Urinary bladder (tissue), 3 donors: ENCODE measurements at regions not wholly inside any gene's neighbourhood (a gene's known extent, or its start where the extent isn't known, plus 50 kb on each side); places are given as distances from the start of the nearest gene placed in this dataset.
"Not testable (repeated sequence)": the region's sequence is repeated elsewhere in the genome, so short reads cannot be mapped to it uniquely, and the experiment has no call there.

Experiments
- DNase-seq: peaks from one replicate; pipeline ENCODE4 v3.0.0-alpha.2; 2015; ENCODE audit errors: extremely low spot score
- H3K27ac ChIP-seq: one replicate; pipeline ENCODE4 v1.5.1; 2013; ENCODE audit warnings: low read depth, mild to moderate bottlenecking, moderate library complexity
- H3K36me3 ChIP-seq: one replicate; pipeline ENCODE4 v1.6.1; 2013; ENCODE audit warnings: mild to moderate bottlenecking, moderate library complexity; ENCODE audit not compliant: insufficient read depth
- H3K4me1 ChIP-seq: one replicate; pipeline ENCODE4 v1.6.1; 2013; ENCODE audit warnings: mild to moderate bottlenecking, moderate library complexity; ENCODE audit not compliant: insufficient read depth
- H3K4me3 ChIP-seq: one replicate; pipeline ENCODE4 v1.5.1; 2013; ENCODE audit warnings: low read depth, low read length
- WGBS: extraction: QIAGEN DNeasy Blood & Tissue Kit; methylation state at CpG from one replicate; pipeline ENCODE4 v1.1.7; 2013; 5-methylcytosine and 5-hydroxymethylcytosine counted together
- donor health status: healthy with polysubstance abuse.
- donor health status: healthy.

- 87% methylated on average over 1 of the region's 1 CpG for WGBS
- DNase-seq, H3K27ac ChIP-seq, H3K4me3 ChIP-seq, H3K36me3 ChIP-seq, H3K4me1 ChIP-seq: not testable (repeated sequence)
Observed at GRCh38 chr9:39582677-39583412, 227.4 kb downstream of the SPATA31A1 start.

DNA sequence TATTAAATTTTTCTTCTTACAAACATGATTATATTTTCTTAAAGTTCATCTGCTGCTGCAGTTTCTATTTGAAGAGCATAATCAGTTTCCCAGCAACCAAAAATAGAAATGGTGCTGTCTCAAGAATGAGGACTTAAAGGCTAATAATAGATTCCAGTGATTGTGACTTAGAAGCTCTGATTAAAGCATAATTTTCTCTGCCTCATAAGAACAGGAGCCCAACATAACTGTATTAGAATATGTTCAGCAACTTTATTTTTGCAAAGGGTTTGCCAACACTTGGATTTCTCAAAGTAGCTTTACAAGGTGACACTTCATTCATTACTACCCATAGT is 227.9 kb downstream of the SPATA31A1 start:
- H3K4me1 ChIP-seq, H3K4me3 ChIP-seq, H3K27ac ChIP-seq, DNase-seq, H3K36me3 ChIP-seq: not testable (repeated sequence)

- H3K4me3 ChIP-seq, H3K36me3 ChIP-seq, H3K4me1 ChIP-seq, H3K27ac ChIP-seq, DNase-seq: not testable (repeated sequence)
- WGBS, result 93% methylated on average over 5 of the region's 7 CpGs
Observed at GRCh38 chr9:39585233-39585632, 229.8 kb downstream of the SPATA31A1 start.

DNA sequence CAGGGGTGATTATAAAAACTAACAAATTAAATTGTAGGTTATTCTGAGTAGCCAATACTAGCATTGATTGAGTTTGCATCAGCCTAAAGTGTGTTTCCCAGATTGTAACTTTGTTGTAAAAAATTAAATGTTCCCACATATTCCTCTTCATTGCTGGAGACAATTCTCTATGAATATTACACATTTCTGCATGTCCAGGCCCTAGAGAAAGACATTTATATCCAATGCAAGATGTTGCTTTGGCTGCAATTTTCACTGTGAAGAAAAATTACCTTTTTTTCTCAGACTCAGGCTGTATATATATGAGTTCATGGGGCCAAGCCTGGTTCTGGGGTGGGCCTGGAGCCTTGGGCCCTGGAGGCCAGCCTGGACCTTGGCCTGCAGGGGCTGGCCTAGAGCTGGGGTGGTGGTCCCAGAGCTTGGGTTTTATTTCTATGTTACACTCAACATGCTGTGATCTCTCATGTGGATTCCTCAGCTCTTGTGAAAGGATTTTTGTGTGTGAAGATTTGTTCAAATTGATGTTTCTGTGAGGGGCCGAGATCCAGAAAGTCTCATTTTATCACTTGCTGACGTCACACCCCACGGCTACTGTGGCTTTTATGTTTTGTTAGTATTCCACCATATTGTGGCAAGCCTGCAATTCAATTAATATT is 232.5 kb downstream of the SPATA31A1 start:
- no peak for DNase-seq
- WGBS, result 81% methylated on average over 3 of the region's 3 CpGs

DNA sequence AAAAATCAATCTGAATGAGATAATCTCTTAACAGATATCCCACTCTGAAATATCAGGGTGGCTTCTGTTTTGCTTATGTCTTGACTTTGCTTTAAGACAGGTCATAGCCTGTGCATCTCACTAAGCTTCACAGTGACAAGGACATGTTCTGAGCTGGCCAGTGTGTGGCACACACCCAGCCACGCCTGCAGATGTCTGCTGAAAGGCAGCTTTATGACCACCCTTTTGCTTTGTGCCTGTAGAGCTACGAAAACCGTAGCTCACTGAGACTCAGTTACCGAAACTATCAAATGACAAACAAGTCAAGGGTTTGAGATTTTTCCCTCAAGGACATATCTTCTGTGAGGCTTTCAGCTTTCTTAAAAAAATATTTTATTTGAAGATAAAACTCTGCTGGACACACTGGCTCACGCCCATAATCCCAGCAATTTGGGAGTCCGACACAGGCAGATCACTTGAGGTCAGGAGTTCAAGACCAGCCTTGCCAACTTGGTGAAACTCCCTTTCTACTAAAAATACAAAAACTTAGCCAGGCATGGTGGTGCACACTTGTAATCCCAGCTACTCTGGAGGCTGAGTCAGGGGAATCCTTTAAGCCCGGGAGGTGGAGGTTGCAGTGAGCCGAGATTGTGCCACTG is 233.2 kb downstream of the SPATA31A1 start:
- Histone ChIP-seq H3K4me3 (no peak overlapping the region), H3K27ac (no peak overlapping the region), H3K36me3 (no peaks in the 10 kb centered on the region), H3K4me1 (no peaks in the 10 kb centered on the region)
- no peak for DNase-seq
- 58% methylated on average over 8 of the region's 8 CpGs for WGBS

More for the DNA sequence above, 232.5 kb downstream of the SPATA31A1 start:
- no peaks in the 10 kb centered on the region for H3K36me3 ChIP-seq
- H3K4me3 ChIP-seq, result no peak overlapping the region
- no peak overlapping the region for H3K27ac ChIP-seq
- no peaks in the 10 kb centered on the region for H3K4me1 ChIP-seq

DNA sequence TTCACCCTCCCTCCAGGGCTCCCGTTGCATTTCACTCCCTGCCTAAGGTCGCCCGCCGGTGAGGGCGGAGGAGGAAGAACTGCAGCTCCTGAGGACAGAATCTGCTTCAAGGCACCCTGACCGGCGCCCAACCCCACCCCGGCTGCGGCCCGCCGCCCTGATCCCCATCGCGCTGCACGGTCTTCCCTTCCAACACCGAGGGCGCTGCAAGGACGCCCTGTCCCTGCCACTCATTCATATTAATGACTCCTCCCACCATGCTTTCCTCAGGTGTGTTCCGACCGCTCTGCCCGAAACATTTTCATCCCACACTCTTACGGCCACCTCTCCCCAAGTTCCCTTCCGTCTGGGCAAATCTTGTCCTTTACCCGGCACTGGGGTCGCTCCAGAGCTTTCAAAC is 248.6 kb downstream of the SPATA31A1 start:
- not testable (repeated sequence) for H3K4me3 ChIP-seq, H3K27ac ChIP-seq, H3K4me1 ChIP-seq, H3K36me3 ChIP-seq, DNase-seq
- 64% methylated on average over 5 of the region's 24 CpGs for WGBS

DNA sequence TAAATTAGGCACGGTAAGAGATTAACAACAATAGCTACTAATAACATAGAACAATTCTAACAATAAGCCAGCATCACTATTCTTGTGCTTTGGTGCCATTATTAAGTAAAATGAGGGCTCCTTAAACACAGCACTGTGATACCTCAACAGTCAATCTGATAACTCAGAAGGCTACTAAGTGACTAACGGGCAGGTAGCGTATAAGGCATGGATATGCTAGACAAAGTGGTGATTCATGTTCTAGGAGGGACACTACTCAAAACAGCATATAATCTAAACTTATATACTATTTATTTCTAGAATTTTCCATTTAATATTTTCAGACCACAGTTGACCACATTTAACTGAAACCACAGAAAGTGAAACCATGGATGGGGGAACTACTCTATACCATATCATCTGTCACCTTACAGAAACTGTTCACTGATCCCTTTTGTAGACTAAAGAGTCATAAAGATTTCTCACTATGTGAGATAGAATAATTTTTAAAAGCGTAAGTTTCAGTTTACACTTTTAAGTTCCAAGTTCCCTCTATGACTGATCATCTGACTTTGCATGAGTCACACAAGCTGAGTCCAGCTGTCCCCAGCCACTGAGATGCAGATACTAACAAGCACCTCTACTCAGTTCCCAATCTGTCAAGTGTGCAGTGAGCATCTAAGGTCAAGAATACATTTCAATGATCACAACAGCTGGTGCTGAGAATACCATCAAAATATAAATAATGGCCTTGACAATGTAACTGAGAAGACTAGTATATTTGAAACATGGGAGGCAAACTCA is 256.2 kb downstream of the SPATA31A1 start:
- H3K4me3 ChIP-seq, H3K36me3 ChIP-seq, H3K4me1 ChIP-seq, DNase-seq, H3K27ac ChIP-seq: not testable (repeated sequence)
- WGBS, result no CpG with 5 or more reads among the region's 4 CpGs

DNA sequence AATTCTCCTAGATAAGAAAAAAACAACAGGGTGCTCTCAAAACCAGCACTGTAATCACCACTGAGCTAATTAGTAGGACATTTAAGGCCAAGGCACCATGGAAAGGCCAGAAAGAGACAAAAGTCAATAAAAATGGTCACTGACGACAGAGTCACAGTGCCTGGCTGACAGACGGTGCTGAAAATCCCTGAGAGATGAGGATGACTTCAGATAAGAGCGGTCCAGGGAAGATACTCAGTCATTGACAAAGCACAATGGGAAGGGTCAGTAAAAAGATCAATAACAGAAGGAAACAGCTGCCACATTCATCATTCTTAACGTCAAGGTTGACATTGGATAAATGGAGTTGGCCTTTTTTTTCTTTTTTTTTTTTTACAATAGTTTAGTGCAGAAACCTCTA is 261.0 kb downstream of the SPATA31A1 start:
- WGBS, result 53% methylated on average over 3 of the region's 4 CpGs
- H3K27ac ChIP-seq, DNase-seq, H3K36me3 ChIP-seq, H3K4me3 ChIP-seq, H3K4me1 ChIP-seq: not testable (repeated sequence)

DNA sequence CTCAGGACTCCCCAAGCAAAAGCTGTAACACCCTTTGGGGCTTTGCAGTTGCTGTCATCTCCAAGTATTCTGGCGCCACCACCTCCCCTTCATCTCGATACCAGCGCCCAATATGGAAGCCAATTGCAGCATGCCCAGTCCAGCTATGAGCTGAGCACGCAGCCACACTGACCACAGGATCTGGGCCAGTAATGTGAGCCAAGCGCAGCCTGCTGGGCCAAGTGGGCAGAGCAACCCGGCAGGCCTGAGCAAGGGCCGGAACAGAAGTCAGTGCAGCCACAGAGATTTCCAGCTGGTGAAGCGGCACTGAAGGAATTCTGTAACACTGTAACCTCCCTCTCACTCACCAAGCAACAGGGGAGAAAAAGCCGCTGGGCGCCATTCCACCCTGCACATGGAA is 268.6 kb downstream of the SPATA31A1 start:
- WGBS, result 74% methylated on average over 3 of the region's 10 CpGs
- H3K27ac ChIP-seq, H3K4me1 ChIP-seq, H3K36me3 ChIP-seq, DNase-seq, H3K4me3 ChIP-seq: not testable (repeated sequence)

DNA sequence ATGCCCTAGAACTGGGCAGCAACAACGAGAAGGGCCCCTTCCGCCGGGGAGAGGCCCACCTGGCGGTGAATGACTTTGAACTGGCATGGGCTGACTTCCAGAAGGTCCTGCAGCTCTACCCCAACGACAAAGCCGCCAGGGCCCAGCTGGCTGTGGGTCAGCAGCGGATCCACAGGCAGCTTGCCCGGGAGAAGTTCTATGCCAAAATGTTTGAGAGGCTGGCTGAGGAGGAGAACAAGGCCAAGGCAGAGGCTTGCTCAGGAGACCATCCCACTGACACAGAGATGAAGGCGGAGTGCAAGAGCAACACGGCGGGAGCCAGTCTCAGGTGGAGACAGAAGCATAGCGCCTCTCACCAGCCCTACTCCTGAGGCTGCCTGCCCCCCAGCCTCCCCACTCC is 276.6 kb downstream of the SPATA31A1 start:
- H3K27ac ChIP-seq, H3K4me1 ChIP-seq, DNase-seq, H3K36me3 ChIP-seq, H3K4me3 ChIP-seq: not testable (repeated sequence)
- WGBS, result 92% methylated on average over 8 of the region's 12 CpGs

DNA sequence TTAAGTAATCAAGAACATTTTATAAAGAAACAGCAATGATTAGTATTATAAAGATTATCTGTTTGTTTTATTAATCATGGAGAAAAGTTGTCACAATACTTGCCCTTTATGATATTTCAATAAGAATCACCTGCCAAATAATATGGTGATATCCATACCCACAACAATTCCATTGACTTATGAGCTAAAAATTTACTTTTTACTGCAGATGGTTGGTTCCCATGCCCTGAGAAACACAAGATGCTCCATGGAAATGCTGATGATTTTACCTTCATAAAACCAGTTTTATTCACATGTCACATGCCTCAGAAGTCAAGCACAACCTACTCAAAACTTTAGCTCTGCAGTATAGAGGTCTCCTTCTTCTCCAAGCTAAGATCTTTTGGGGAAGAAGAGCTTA is 293.6 kb downstream of the SPATA31A1 start:
- not testable (repeated sequence) for DNase-seq, H3K36me3 ChIP-seq, H3K4me1 ChIP-seq, H3K4me3 ChIP-seq, H3K27ac ChIP-seq

- not testable (repeated sequence) for H3K4me1 ChIP-seq
Observed at GRCh38 chr9:39656960-39657603, 301.6 kb downstream of the SPATA31A1 start.

DNA sequence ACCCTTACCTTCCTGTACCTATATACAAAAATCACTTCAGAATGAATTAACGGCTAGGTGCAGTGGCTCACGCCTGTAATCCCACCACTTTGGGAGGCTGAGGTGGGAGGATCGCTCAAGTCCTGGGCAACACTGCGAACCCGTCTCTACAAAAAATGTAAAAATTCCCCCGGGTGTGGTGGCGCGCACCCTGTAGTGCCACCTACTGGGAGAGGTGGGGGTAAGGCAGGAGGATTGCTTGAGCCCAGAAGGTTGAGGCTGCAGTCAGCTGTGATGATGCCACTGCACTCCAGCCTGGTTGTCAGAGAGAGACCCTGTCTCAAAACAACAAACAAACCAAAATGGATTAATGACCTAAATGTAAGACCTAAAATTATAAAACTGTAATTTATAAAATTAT is 307.6 kb downstream of the SPATA31A1 start:
- H3K4me3 ChIP-seq, DNase-seq, H3K36me3 ChIP-seq, H3K27ac ChIP-seq, H3K4me1 ChIP-seq: not testable (repeated sequence)
- no CpG with 5 or more reads among the region's 8 CpGs for WGBS

More at GRCh38 chr9:39656960-39657603, 301.6 kb downstream of the SPATA31A1 start:
- not testable (repeated sequence) for H3K36me3 ChIP-seq, H3K4me3 ChIP-seq, DNase-seq, H3K27ac ChIP-seq
- WGBS, result no CpG with 5 or more reads among the region's 4 CpGs
